HG03432 (cell line): ENCODE measurements at regions not wholly inside any gene's neighbourhood (a gene's known extent, or its start where the extent isn't known, plus 50 kb on each side); places are given as distances from the start of the nearest gene placed in this dataset.

Experiments
- ATAC-seq: cut with Tn5 transposase; IDR thresholded peaks from one replicate; pipeline ENCODE4 v1.9.1; 2021; ENCODE audit warnings: mild to moderate bottlenecking, moderate library complexity; ENCODE audit not compliant: unreplicated experiment

DNA sequence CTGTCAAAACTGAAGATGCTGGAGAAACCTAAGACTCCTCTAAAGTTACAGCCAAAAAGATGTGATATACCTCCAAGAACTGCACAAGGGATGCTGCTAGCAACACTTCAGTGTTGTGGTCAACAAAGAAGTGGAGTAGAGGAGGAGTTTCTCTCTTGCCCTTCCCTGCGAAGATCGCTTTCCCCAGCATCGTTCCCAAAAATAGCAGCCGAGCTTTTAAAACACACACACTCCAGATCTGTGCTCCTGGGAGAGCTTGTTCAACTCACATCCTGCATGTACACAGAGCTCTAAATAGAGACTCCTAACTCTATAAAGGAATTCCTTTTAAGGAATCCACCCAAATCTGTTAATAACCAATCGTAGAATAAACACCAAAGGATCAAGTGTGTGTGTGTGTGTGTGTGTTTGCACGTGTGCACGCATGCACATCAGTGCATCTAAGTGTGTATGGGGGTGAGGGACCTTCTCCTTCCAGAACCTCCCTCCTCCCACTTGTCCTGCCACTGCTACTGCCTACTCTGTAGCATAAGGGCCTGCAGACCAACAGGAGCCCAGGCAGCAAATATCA is 58.5 kb downstream of the PSMG1 start:
- ATAC-seq: no peak

DNA sequence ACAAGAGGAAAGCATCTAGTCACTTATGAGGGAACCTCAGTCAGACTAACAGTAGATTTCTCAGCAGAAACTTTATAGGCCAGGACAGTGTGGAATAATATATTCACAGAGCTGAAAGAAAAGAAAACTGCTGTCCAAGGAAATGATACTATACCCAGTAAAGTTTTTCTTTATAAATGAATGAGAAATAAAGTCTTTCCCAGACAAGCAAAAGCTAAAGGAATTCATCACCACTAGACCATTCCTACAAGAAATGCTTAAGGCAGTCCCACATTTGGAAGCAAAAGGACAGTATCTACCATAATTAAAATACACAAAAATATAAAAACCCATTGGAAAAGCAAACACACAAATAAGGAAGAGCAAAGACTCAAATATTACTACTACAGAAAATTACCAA is 59.9 kb downstream of the PSMG1 start:
- no peak for ATAC-seq

DNA sequence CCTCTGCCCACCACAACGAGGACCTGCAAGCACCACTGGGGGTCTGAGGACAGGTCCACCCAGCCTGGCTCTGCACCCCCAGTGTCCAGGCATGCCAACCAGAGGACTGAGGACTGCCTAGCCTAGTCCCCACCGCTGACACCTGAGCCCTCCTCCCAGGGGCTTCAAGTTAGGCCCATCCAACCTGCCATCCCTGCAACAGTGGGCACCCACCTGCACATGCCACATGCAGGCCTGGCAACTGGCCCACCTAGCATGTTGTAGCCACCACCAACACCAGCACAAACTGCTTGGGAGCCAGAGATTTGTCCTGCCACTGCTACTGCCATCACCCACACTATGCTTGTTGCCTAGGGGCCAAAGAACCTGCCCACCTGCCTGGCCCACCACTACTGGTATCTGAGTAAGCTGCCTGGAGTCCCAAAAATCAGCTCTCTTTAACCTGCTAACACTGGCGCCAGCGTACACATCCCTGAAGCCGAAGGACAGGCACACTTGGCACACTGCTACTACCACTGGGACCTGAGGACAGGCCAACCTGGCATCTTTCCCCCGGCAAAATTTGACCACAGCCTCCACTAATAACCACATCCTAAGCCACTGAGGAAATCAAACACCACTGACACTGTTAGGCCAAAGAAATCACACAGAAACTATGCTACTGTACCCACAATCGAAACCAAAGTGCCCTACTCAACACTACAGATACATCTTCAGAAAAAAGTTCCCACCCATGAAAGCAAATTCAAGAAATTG is 61.5 kb downstream of the PSMG1 start:
- no peak for ATAC-seq

DNA sequence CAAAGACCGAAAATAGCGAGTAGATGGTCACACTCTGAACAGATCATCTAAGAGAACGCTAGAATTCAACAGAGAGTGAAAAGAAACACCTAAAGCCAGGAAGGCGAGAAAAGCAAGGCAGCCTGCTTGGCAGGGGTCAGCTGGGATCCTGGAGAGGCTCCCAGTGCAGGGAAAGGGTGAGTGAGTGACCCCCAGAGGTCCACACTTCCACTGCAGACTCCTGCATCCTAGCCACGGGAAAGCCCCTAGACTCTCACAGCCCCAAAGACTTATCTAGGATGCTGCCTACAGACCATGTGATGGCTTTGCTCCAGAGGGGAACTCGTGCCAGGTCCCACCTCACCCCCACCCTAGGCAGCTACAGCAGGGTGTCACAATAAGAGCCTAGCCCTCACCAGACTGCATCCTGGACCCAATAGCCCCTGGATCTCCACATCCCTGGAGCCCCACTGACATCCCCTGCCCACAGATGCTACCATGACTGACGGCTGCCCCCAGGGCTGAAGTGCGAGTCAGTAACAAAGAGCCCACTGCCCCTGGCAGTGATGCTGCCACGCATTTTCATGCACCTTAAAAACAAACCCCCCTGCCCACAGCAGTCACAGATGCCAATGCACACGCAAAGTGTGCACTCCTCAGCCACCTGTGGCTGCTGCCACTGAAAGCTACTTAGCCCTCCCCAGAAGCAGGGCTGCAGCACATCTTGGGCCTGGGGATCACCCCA is 62.2 kb downstream of the PSMG1 start:
- ATAC-seq: no peak

DNA sequence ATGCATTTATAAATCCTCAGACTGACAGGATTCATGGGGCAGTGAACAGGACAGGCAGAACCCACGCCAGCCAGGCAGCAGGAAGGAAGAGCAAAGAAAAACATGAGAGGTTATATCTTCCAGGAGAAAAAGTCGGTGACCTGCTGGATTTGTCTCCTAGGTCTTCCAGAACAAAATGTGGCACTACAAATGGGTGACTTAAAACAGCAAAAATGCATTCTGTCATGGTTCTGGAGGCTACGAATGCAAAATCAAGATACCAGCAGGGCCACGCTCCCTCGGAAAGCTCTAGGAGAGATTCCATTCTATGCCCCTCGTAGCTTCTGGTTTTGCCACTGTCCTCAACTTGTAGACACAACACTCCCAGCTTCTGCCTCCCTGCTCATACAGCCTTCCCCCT is 63.4 kb downstream of the PSMG1 start:
- ATAC-seq: no peak

DNA sequence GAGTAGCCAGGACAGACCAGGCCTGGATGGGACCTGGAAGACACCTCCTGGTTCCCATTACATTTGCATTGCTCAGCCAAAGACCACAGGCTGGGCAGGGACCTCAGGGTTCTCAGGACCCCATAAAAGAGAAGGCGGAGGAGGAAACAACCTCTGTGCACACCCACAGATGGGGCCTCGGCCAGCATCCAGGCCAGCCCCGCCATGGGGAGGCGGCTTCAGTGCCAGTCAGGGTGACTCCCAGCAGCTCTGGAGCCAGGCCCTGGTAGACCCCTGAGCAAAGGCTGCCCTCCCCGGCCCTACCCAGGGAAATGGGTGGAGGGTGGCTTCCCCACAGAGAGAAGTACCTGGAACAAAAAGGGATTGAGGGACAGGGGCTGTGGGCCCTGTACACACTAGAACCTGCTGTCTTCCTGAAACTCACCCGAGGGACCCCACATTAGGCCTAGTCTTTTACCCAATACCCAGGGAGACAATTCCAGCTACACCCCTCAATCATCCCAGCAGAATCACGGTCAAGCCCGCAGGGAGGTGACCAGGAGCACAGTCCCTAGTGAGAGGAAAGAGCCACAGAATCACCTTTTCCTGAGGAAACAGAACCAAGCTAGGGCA is 64.5 kb downstream of the PSMG1 start:
- ATAC-seq: no peak

DNA sequence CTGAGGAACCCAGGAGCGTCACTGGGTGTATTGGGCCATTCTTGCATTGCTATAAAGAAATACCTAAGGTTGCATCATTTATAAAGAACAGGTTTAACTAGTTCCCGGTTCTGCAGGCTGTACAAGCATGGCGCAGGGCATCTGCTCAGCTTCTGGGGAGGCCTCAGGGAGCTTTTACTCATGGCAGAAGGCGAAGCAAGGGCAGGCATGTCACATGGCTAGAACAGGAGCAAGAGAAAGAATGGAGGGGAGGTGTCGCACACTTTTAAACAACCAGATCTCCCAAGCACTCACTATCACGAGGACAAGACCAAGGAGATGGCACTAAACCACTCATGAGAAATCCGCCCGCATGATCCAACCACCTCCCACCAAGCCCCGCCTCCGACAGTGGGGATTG is 65.2 kb downstream of the PSMG1 start:
- ATAC-seq: no peak

DNA sequence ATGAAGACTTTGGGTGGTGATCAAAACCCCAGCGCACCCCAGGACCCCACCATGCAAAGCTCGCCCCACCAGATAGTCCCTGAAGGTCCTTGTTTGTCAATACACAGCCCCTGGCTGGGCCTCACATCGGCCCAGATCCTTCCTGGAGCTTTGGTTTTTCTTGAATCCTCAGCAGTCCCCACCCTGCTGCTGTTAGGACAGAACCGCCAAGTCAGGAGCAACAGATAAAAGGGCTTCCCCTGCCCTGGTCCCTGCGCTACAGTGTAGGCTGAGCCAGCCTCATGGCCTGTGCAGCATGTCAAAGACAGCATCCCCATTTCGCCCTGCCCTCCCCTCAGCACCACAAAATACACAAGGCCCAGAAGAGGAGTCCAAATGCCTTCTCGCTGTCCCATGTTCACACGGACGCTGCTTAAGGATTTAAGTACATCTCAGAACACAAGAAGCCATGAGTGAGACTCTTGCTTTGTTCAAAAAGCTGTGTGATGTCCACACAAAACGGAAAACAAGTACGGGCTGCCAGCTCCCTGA is 65.7 kb downstream of the PSMG1 start:
- ATAC-seq: no peak

DNA sequence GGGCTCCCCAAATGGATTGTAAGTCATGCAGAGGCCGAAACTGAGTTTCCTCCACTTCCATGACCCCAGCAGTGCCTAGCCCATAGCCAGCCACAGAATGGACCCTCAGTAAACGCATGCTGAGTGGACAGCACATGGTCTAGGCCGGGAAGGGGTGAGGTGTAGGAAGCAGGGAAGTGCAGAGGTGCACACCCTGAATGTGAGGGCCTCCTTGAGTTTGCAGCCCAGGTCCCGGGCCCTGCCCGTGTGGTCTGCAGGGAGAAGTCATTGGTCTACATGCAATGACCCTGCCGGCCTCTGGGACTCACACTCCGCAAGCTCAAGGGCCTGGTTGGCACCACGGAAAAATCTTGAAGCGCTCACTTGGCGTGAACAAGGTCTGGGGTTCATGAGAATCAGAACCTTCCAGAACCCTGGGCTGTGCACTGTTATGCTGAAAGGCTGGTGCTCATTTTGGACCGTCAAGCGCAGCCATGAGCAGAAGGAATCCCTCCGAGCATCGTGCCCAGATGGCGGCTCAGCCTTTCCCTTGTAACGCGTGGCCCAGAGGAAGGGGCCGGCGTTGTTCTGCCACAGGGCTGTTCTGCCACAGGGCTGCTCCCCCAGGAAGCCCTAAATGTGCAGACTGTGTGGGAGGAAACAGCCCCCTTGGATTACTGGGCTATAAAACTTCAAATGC is 66.4 kb downstream of the PSMG1 start:
- ATAC-seq: no peak

DNA sequence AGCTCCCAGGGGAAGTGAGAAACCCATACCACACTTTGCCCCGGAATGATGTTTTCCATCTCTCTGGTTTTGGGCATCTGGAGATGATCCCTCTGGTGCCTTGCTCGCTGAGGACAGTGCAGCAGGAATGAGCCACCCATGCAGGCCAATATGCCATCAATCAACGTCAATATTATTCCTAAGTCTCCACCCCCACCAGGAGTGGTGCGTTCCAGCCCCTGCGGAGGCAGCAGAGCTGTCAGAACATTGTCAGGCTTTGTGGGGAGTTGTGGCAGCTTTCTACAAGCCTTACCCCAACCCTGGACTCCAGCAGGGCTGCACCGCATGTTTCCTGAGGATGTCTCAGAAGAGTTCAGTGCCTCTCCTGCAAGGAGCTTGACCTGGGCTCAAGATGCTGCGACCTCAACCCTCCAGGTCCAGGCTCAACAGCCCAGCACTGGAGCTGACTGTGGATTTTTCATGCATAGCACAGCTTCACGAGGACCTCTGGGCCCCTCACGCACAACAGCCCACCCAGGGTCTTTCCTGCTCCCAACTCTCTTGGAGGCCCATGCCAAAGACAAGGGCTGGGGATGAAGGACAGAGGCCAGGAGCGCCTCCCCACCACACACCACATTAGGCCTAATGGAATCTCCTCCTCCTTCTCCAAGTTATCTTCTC is 67.5 kb downstream of the PSMG1 start:
- no peak for ATAC-seq

DNA sequence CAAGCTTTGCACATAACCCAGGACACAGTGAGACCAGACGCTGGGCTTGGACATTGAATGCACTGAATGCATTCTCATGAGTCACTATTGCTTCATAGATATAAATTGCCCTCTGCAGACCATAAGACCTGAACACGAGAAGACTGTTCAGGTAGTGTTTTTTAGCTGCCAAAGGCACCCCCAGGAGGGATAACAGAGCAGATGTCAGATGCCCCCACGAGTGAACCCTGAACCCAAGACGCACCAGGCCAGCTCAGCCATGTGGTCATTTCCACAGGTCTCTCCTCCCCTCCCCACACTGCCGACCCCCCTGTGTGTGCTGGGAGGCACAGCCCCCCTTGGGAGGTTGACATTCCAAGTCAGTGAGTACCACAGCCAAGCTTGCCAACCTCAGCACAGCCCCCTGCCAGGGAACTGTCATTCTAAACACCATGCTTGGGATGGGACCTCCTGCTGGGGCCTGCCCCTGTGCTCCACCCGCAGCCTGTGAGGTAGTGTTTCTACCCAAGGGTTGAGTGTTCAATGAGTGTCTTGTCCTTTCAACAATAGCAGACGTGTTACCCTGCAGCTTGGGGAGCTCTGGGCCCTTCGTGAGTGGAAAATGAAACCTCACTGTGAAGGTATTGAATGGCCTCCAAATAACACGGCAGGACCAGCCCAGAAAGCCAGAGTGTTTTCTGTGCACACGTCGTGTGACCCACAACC is 68.2 kb downstream of the PSMG1 start:
- no peak for ATAC-seq

DNA sequence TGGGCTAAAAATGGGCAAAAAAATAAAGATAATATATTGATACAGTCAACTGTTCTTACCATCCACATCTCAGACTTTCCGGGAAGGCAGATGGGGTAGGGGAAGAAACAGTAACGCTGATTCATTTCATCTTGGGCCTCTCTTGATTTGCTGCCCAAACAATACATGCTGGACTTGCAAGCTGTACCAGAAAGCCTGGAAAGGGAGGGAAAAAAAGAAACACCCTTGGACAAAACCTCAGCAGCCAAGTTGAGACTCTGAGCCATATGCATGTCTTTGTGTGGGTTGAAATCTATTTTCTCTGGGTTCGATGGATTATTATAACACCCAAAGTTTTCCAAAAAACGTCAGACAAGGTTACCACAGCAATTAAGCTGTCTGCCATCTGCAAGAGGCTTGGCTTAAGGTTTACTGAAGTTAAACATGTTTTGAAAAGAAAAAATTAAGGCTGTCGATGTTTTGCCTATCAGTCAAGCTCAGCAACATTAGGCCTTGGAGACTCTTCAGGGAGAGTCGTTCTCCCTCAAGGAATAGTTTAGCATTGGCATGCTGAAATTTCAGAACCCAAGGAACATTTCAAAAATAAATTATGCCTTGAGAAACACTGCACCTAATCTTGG is 71.2 kb downstream of the PSMG1 start:
- no peak for ATAC-seq

DNA sequence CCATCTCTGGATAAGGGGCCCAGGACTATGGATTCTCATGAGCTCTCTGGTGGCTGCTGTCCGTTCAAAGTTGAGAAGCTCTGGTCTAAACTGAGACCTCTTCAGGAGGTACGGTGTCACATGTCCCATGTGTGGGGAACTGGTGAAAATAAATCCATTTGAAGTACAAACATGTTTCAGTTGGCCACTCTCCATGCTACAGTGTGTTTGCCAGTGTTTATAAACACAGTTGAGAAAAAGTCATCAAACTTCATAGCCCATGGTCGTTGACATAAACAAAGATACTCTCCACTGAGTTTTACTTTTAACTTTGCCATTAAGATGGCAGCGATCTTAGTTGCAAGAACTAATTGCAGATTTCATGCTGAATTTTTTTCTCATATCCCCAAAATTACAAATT is 72.8 kb downstream of the PSMG1 start:
- ATAC-seq: no peak

DNA sequence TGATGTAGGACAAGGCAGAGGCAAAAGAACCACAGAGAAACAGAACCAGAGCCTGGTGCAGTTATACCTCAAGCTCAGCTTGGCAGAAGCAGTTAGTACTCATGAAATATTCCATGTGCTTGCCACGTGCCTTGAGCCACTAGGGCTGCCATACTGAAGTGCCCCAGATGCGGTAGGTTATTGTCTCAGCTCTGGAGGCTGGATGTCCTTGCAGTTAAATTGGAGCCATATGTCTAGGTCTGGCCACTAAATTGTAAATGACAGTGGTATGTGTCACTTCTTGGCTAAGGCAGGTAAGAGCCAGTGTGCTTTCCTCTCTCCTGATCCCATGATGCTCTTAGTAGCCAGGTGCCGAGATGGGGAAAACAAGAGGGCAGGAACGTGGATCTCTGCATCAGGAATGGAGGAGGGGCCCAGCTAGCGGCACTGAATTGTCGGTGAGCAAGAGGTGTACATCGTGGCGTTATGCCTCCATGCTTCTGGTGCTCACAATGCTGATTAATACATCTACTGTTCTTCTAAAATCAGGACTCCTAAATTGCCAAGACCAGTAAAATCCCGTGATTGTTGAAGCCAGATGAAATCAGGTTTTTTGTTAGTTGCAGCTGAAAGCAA is 73.5 kb downstream of the PSMG1 start:
- ATAC-seq: no peak

DNA sequence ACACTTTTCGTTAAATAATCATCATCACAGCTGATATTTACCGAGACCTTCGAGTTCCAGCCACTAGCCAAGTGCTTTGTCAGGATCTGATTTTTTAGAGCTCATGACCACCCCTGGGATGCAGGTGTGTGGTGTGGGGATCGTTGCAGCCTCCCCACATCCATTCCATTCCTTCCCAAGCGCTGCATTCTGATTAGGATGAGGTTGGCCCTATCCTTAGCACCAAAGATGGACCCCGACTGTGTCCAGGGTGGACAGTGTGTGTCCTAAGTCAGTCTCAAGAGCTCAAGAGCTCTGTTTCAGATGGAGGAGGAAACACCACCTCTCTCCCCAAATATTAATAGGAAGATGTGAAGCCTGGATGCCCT is 74.1 kb downstream of the PSMG1 start:
- no peak for ATAC-seq

DNA sequence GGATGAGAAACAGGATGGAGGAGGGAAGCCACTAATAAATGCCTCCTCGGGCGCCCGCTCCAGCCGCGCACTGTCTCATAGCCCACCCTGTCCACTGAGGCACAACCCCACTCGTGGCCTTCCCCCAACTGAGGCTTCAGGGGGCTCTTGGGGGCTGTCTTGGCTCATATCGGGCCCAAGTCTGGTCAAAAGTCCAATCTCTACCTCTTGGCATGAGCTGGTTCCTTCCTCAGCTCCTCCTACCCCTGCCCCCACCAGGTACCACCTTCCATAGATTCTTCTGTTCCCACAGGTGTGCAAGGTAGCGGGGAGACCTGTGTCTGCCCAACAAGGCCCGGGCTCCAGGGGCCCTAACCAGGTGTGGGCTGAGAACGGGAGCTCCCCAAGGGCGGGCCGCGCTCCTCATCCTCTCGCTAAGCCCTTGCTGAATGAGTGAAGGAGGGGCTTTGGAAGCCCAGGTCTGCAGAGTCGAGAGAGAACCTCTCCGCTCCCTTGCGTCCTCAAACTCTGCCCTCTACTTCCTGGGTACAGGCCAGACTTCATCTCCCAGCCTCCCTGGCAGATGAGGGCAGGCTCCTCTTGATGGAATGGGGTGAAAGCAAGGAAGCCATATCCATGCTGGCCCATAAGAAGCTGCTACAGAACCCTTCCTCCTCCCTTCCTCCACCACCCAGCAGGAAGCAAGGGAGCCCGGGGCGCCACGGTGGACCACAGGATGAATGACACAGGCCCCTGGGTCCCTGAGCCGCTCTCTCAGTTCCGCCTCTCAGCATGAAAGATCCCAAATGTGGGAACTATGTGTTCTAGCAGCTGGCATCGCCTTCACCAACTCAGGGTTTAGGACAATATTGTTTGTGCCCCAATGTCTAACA is 74.7 kb downstream of the PSMG1 start:
- ATAC-seq: no peak

DNA sequence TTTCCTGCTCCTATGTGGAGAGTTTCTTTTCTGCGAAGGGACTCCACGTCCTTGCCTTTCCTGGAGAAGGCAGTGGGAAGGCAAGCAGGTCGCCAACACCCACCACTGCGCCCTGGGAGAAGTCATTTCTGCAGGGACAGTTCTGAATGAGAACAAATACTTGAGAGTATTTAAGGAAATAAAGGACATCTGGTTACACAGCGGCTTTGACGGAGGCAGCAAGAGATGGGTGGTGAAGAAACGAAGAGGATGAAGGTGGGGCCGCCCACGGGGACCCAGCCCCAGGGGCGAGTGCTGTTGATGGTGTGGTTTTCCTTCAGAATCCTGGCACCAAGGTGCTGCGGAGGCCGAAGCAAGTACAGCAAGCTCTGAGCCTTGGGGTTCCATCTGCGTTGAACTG is 75.5 kb downstream of the PSMG1 start:
- no peak for ATAC-seq

DNA sequence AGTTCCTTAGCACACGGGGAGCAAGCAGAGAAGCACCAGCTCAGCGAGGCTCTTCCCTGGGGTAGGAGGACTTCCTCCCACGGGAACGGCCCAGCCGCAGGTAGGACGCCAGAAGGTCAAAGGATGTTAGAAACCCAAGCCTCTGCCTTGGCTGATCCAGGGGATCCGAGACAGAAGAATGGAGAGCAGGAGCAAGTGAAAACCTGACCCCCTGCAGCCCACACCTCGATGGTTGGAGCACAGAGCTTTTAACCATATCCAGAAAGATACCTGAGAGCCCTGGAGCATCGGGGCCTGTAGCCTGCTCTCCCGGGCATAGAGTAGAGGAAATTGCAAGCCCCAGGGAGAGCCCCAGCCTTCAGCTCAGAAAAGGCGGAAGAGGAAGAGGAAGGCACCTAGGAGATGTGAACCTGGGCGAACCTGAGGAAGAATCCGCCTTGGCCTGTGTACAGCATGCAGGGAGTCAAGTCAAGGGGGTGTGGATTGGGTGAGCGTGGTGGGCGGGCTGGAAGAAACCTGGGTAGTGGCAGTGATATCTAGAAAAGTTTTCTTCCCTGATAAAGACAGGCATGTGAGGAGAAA is 76.3 kb downstream of the PSMG1 start:
- ATAC-seq: no peak
